Urinary bladder (tissue), 3 donors: ENCODE measurements at regions not wholly inside any gene's neighbourhood (a gene's known extent, or its start where the extent isn't known, plus 50 kb on each side); places are given as distances from the start of the nearest gene placed in this dataset.

Experiments used
- DNase-seq: peaks from one replicate; pipeline ENCODE4 v3.0.0-alpha.2; 2015; ENCODE audit errors: extremely low spot score
- H3K27ac ChIP-seq: one replicate; pipeline ENCODE4 v1.5.1; 2013; ENCODE audit warnings: low read depth, mild to moderate bottlenecking, moderate library complexity
- H3K36me3 ChIP-seq: one replicate; pipeline ENCODE4 v1.6.1; 2013; ENCODE audit warnings: mild to moderate bottlenecking, moderate library complexity; ENCODE audit not compliant: insufficient read depth
- H3K4me1 ChIP-seq: one replicate; pipeline ENCODE4 v1.6.1; 2013; ENCODE audit warnings: mild to moderate bottlenecking, moderate library complexity; ENCODE audit not compliant: insufficient read depth
- H3K4me3 ChIP-seq: one replicate; pipeline ENCODE4 v1.5.1; 2013; ENCODE audit warnings: low read depth, low read length
- WGBS: extraction: QIAGEN DNeasy Blood & Tissue Kit; methylation state at CpG from one replicate; pipeline ENCODE4 v1.1.7; 2013; 5-methylcytosine and 5-hydroxymethylcytosine counted together
- donor health status: healthy with polysubstance abuse.
- donor health status: healthy.

GRCh38 chr22:34973016-34973415 is 92.9 kb upstream of the ISX start:
- H3K4me3 ChIP-seq, result no peak overlapping the region
- no peaks in the 10 kb centered on the region for H3K36me3 ChIP-seq
- H3K4me1 ChIP-seq, result no peaks in the 10 kb centered on the region
- no peak for DNase-seq
- H3K27ac ChIP-seq, result no peak overlapping the region
- 65% methylated on average over 1 of the region's 1 CpG for WGBS

- H3K36me3 ChIP-seq, result no peaks in the 10 kb centered on the region
- WGBS, result 49% methylated on average over 2 of the region's 2 CpGs
- no peak overlapping the region for H3K4me3 ChIP-seq
- DNase-seq, result no peak
- H3K4me1 ChIP-seq, result no peaks in the 10 kb centered on the region
- H3K27ac ChIP-seq, result no peak overlapping the region
Measured at GRCh38 chr22:34973926-34974325, 92.0 kb upstream of the ISX start.

- Histone ChIP-seq H3K4me3 (no peak overlapping the region), H3K27ac (no peak overlapping the region), H3K4me1 (no peaks in the 10 kb centered on the region), H3K36me3 (no peaks in the 10 kb centered on the region)
- no peak for DNase-seq
- WGBS, result 7% methylated on average over 1 of the region's 1 CpG
Measured at GRCh38 chr22:34975721-34976120, 90.2 kb upstream of the ISX start.

GRCh38 chr22:34976474-34976873 is 89.5 kb upstream of the ISX start:
- H3K4me1 ChIP-seq, result no peaks in the 10 kb centered on the region
- DNase-seq, result no peak
- H3K36me3 ChIP-seq, result no peaks in the 10 kb centered on the region
- 86% methylated on average over 4 of the region's 4 CpGs for WGBS
- H3K4me3 ChIP-seq, result no peak overlapping the region
- no peak overlapping the region for H3K27ac ChIP-seq

GRCh38 chr22:34976886-34977285 is 89.1 kb upstream of the ISX start:
- no peak overlapping the region for H3K4me3 ChIP-seq
- H3K4me1 ChIP-seq, result no peaks in the 10 kb centered on the region
- no peak overlapping the region for H3K27ac ChIP-seq
- 80% methylated on average over 2 of the region's 2 CpGs for WGBS
- DNase-seq, result no peak
- no peaks in the 10 kb centered on the region for H3K36me3 ChIP-seq

- DNase-seq, result no peak
- H3K36me3 ChIP-seq, result no peaks in the 10 kb centered on the region
- no peak overlapping the region for H3K4me3 ChIP-seq
- no peaks in the 10 kb centered on the region for H3K4me1 ChIP-seq
- no peak overlapping the region for H3K27ac ChIP-seq
- 48% methylated on average over 1 of the region's 1 CpG for WGBS
Measured at GRCh38 chr22:34986523-34986922, 79.4 kb upstream of the ISX start.

- 53% methylated on average over 5 of the region's 5 CpGs for WGBS
Measured at GRCh38 chr22:34992672-34993071, 73.3 kb upstream of the ISX start.

GRCh38 chr22:34993548-34993947 is 72.4 kb upstream of the ISX start:
- no peak overlapping the region for H3K4me3 ChIP-seq
- DNase-seq, result no peak
- WGBS, result 76% methylated on average over 3 of the region's 3 CpGs
- no peaks in the 10 kb centered on the region for H3K36me3 ChIP-seq
- no peak overlapping the region for H3K27ac ChIP-seq
- H3K4me1 ChIP-seq, result no peaks in the 10 kb centered on the region

More at GRCh38 chr22:34992672-34993071, 73.3 kb upstream of the ISX start:
- H3K4me3 ChIP-seq, result no peak overlapping the region
- no peaks in the 10 kb centered on the region for H3K36me3 ChIP-seq
- DNase-seq, result no peak
- H3K4me1 ChIP-seq, result no peaks in the 10 kb centered on the region
- H3K27ac ChIP-seq, result no peak overlapping the region

- Histone ChIP-seq H3K4me1 (no peaks in the 10 kb centered on the region), H3K36me3 (no peaks in the 10 kb centered on the region), H3K4me3 (no peak overlapping the region), H3K27ac (no peak overlapping the region)
- no peak for DNase-seq
- 52% methylated on average over 9 of the region's 9 CpGs for whole genome bisulfite sequencing
Measured at GRCh38 chr22:34997633-34998299, 68.2 kb upstream of the ISX start.

GRCh38 chr22:34998921-34999320 is 67.0 kb upstream of the ISX start:
- H3K4me3 ChIP-seq, result no peak overlapping the region
- no peak overlapping the region for H3K27ac ChIP-seq
- H3K4me1 ChIP-seq, result no peaks in the 10 kb centered on the region
- H3K36me3 ChIP-seq, result no peaks in the 10 kb centered on the region
- 55% methylated on average over 3 of the region's 3 CpGs for WGBS
- no peak for DNase-seq

GRCh38 chr22:35008213-35008612 is 57.7 kb upstream of the ISX start:
- Histone ChIP-seq H3K27ac (no peak overlapping the region), H3K36me3 (no peaks in the 10 kb centered on the region), H3K4me3 (no peak overlapping the region), H3K4me1 (no peaks in the 10 kb centered on the region)
- WGBS, result 79% methylated on average over 5 of the region's 5 CpGs
- DNase-seq, result no peak

GRCh38 chr22:35010543-35010942 is 55.4 kb upstream of the ISX start:
- DNase-seq, result no peak
- Histone ChIP-seq H3K27ac (no peak overlapping the region), H3K4me1 (no peaks in the 10 kb centered on the region), H3K4me3 (no peak overlapping the region), H3K36me3 (no peaks in the 10 kb centered on the region)
- WGBS, result 86% methylated on average over 6 of the region's 6 CpGs

- DNase-seq, result no peak
- no peak overlapping the region for H3K4me3 ChIP-seq
- H3K27ac ChIP-seq, result no peak overlapping the region
- WGBS, result 80% methylated on average over 9 of the region's 9 CpGs
- H3K36me3 ChIP-seq, result no peaks in the 10 kb centered on the region
- no peaks in the 10 kb centered on the region for H3K4me1 ChIP-seq
Measured at GRCh38 chr22:35014812-35015211, 51.1 kb upstream of the ISX start.
